GM12878 (cell line): ENCODE measurements at regions not wholly inside any gene's neighbourhood (a gene's known extent, or its start where the extent isn't known, plus 50 kb on each side); places are given as distances from the start of the nearest gene placed in this dataset.

Source experiments
- ATAC-seq: fragments of 200-7000 bp; cut with Tn5 transposase; 3 replicates; pipeline ENCODE4 v1.9.1; 2020; ENCODE audit warnings: mild to moderate bottlenecking, moderate library complexity
- BruUV-seq: library from RNA; stranded (reverse); fragments of 400-500 nt; replicated peaks from 2 replicates; lab custom pipeline; 2021; lab: Mats Ljungman, UMichigan
- CTCF ChIA-PET: fragments of 300-600 bp; sonication (Branson Sonifier 250); formaldehyde crosslinking; extraction: SDS; loops from one replicate; lab custom pipeline; 2021; ENCODE audit warnings: inconsistent platforms; lab: Yijun Ruan, JAX
- POLR2A ChIA-PET: fragments of 350-600 bp; formaldehyde crosslinking; extraction: SDS; loops from one replicate; lab custom pipeline; 2021; ENCODE audit warnings: inconsistent platforms; lab: Charles Lee
- RAD21 ChIA-PET: fragments of 300-600 bp; sonication (Branson Sonifier 250); formaldehyde crosslinking; loops from one replicate; lab custom pipeline; 2023; ENCODE audit warnings: antibody characterized with exemption; ENCODE audit not compliant: unreplicated experiment; lab: Charles Lee
- SMC1A ChIA-PET: fragments of 300-600 bp; sonication (Branson Sonifier 250); formaldehyde crosslinking; loops from one replicate; lab custom pipeline; 2023; ENCODE audit not compliant: unreplicated experiment, uncharacterized antibody; lab: Charles Lee
- DNase-seq: peaks from one replicate; pipeline ENCODE4 v3.0.0-alpha.2; 2011; ENCODE audit warnings: low read depth, low spot score
- FAIRE-seq: peaks from 3 replicates; lab custom pipeline; 2011; peaks lifted over from hg19 to GRCh38; lab: Jason Lieb, UNC
- H2AFZ ChIP-seq: 2 replicates; pipeline ENCODE4 v1.6.0; 2011; ENCODE audit warnings: low read depth, low read length, control low read depth; ENCODE audit not compliant: control insufficient read depth
- H3K27ac ChIP-seq: 2 replicates; pipeline ENCODE4 v1.5.1; 2011; ENCODE audit warnings: control low read depth; ENCODE audit not compliant: control insufficient read depth, insufficient read depth
- H3K27me3 ChIP-seq, 2 experiments: replicated peaks in 1 of 2; 2 replicates each; pipeline versions ENCODE4 v1.6.0 to v1.6.1; 2011; ENCODE audit warnings: low read length in 1 of 2; ENCODE audit not compliant: control insufficient read depth in 2 of 2, insufficient read depth in 2 of 2
- H3K36me3 ChIP-seq, 2 experiments: 2 replicates each; pipeline ENCODE4 v1.5.1; 2011; ENCODE audit warnings: low read length in 1 of 2; ENCODE audit not compliant: control insufficient read depth in 2 of 2, insufficient read depth in 2 of 2
- H3K4me1 ChIP-seq: 2 replicates; pipeline ENCODE4 v1.6.1; 2011; ENCODE audit warnings: mild to moderate bottlenecking, low read length, moderate library complexity, mixed read lengths; ENCODE audit not compliant: control insufficient read depth, insufficient read depth
- H3K4me2 ChIP-seq: 2 replicates; pipeline ENCODE4 v1.6.0; 2011; ENCODE audit warnings: control low read depth; ENCODE audit not compliant: control insufficient read depth, insufficient read depth
- H3K4me3 ChIP-seq: fragments of 200-600 bp; sonication (generic); 2 replicates; pipeline ENCODE4 v1.5.1; 2016
- H3K79me2 ChIP-seq: 2 replicates; pipeline ENCODE4 v1.6.0; 2011; ENCODE audit warnings: low read length; ENCODE audit not compliant: control insufficient read depth, insufficient read depth
- H3K9ac ChIP-seq: 2 replicates; pipeline ENCODE4 v1.8.0; 2011; ENCODE audit warnings: low read length, control low read depth, mixed read lengths; ENCODE audit not compliant: control insufficient read depth, insufficient read depth
- H3K9me3 ChIP-seq: replicated peaks from 3 replicates; pipeline ENCODE4 v1.5.1; 2011; ENCODE audit warnings: mild to moderate bottlenecking, low read length; ENCODE audit not compliant: control insufficient read depth, insufficient read depth
- H4K20me1 ChIP-seq: 2 replicates; pipeline ENCODE4 v1.6.0; 2011; ENCODE audit not compliant: control insufficient read depth, insufficient read depth
- CUX1 ChIP-seq: IDR thresholded peaks from 2 replicates; pipeline ENCODE4 v1.6.1; 2012; ENCODE audit warnings: improper control_type of control experiment, low read depth, low read length; ENCODE audit not compliant: insufficient replicate concordance
- FOS ChIP-seq: IDR thresholded peaks from 3 replicates; pipeline ENCODE4 v1.6.1; 2011; ENCODE audit warnings: borderline replicate concordance; ENCODE audit not compliant: insufficient read length; ENCODE audit errors: extremely low read depth
- TCF7 ChIP-seq: IDR thresholded peaks from 2 replicates; pipeline ENCODE4 v1.6.1; 2014; ENCODE audit warnings: antibody characterized with exemption, borderline replicate concordance
- WGBS: methylation state at CpG from one replicate; pipeline ENCODE4 v1.1.6; 2016; ENCODE audit warnings: low lambda C conversion rate; ENCODE audit not compliant: insufficient replicate concordance, insufficient coverage; ENCODE audit errors: missing lambda C conversion rate; 5-methylcytosine and 5-hydroxymethylcytosine counted together
- in situ Hi-C: fragments of 300-500 bp; cut with MboI; formaldehyde crosslinking; loops from 9 replicates; pipeline ENCODE4 v1.14.3; 2018; ENCODE audit warnings: mixed read lengths
- intact Hi-C: fragments of 100-400 bp; cut with micrococcal nuclease; formaldehyde crosslinking; loops from one replicate; pipeline ENCODE4 v1.14.2; 2022; ENCODE audit not compliant: unreplicated experiment

GRCh38 chrX:12052109-12052508, 86.2 kb upstream of the FRMPD4 start:
- Histone ChIP-seq H3K4me3 (no peak overlapping the region), H3K9ac (no peak overlapping the region), H2AFZ (no peak overlapping the region), H3K27me3 (no peaks in the 10 kb centered on the region; a peak in 1 of 4 replicates), H3K79me2 (no peaks in the 10 kb centered on the region), H3K36me3 (no peaks in the 10 kb centered on the region), H3K27ac (no peak overlapping the region), H3K4me1 (no peaks in the 10 kb centered on the region), H4K20me1 (no peaks in the 10 kb centered on the region), H3K4me2 (no peak overlapping the region), H3K9me3 (no peaks in the 10 kb centered on the region)
- no TSS peak for BruUV-seq
- ChIA-PET CTCF (interaction anchor here (0.7 to 2.0 kb wide), 3 partner anchors 9 to 719 kb away, joined by 3 to 6 read pairs (median 6); no protein-coding TSS in a partner anchor), SMC1A (interaction anchor here (1.0 to 2.1 kb wide), 3 partner anchors 8 to 516 kb away, joined by 3 to 4 read pairs (median 4); no protein-coding TSS in a partner anchor), RAD21 (no interaction called here), POLR2A (no interaction called here)
- WGBS: 41% methylated on average over 1 of the region's 1 CpG
- in situ Hi-C loops (no loop called here), intact Hi-C loops (no loop called here)
- ATAC-seq (no peak), FAIRE-seq (no peak), DNase-seq (no peak)
- TF ChIP-seq FOS: no peak
- no peak for TF ChIP-seq CUX1
- no peak for TF ChIP-seq TCF7
